HEK293T (cell line): ENCODE measurements at regions not wholly inside any gene's neighbourhood (a gene's known extent, or its start where the extent isn't known, plus 50 kb on each side); places are given as distances from the start of the nearest gene placed in this dataset.

Source experiments
- CTCF ChIA-PET: fragments of 350-600 bp; formaldehyde crosslinking; extraction: SDS; loops from one replicate; lab custom pipeline; 2021; ENCODE audit warnings: antibody characterized with exemption, inconsistent platforms; lab: Yijun Ruan, JAX
- POLR2A ChIA-PET: fragments of 350-600 bp; formaldehyde crosslinking; extraction: SDS; loops from one replicate; lab custom pipeline; 2020; ENCODE audit warnings: antibody characterized with exemption, inconsistent platforms; lab: Yijun Ruan, JAX
- DNase-seq: peaks from one replicate; pipeline ENCODE4 v3.0.0; 2012; ENCODE audit warnings: mixed read lengths; ENCODE audit errors: extremely low spot score
- ARNT ChIP-seq: fragments of 450-650 bp; IDR thresholded peaks from 2 replicates; pipeline ENCODE4 v1.6.1; 2017; ENCODE audit warnings: mild to moderate bottlenecking
- BHLHE40 ChIP-seq: fragments of 450-650 bp; IDR thresholded peaks from 2 replicates; pipeline ENCODE4 v1.6.1; 2016; ENCODE audit warnings: mild to moderate bottlenecking, moderate library complexity, borderline replicate concordance
- CTBP1 ChIP-seq: fragments of 450-650 bp; IDR thresholded peaks from 2 replicates; pipeline ENCODE4 v1.6.1; 2016; ENCODE audit warnings: borderline replicate concordance
- ELF4 ChIP-seq: fragments of 450-650 bp; IDR thresholded peaks from 2 replicates; pipeline ENCODE4 v1.6.1; 2017; ENCODE audit warnings: antibody characterized with exemption
- FOXA1 ChIP-seq: fragments of 450-650 bp; IDR thresholded peaks from 2 replicates; pipeline ENCODE4 v1.6.1; 2016; ENCODE audit warnings: mild to moderate bottlenecking
- FOXK2 ChIP-seq: fragments of 450-650 bp; IDR thresholded peaks from 2 replicates; pipeline ENCODE4 v1.6.1; 2016; ENCODE audit warnings: mild to moderate bottlenecking
- FOXM1 ChIP-seq: fragments of 450-650 bp; IDR thresholded peaks from 2 replicates; pipeline ENCODE4 v1.6.1; 2017; ENCODE audit warnings: mild to moderate bottlenecking, borderline replicate concordance
- HDGF ChIP-seq: fragments of 450-650 bp; IDR thresholded peaks from 2 replicates; pipeline ENCODE4 v1.6.1; 2017; ENCODE audit warnings: antibody characterized with exemption, borderline replicate concordance
- L3MBTL2 ChIP-seq: fragments of 450-650 bp; conservative IDR thresholded peaks from 2 replicates; pipeline ENCODE4 v1.6.1; 2016; ENCODE audit warnings: mild to moderate bottlenecking
- LEF1 ChIP-seq: fragments of 450-650 bp; IDR thresholded peaks from 2 replicates; pipeline ENCODE4 v1.6.1; 2017; ENCODE audit warnings: mild to moderate bottlenecking, borderline replicate concordance
- NFRKB ChIP-seq: fragments of 450-650 bp; IDR thresholded peaks from 2 replicates; pipeline ENCODE4 v1.6.1; 2016; ENCODE audit warnings: mild to moderate bottlenecking, moderate library complexity
- PKNOX1 ChIP-seq: fragments of 450-650 bp; IDR thresholded peaks from 2 replicates; pipeline ENCODE4 v1.6.1; 2016
- SP1 ChIP-seq: fragments of 450-650 bp; IDR thresholded peaks from 2 replicates; pipeline ENCODE4 v1.6.1; 2017
- SUZ12 ChIP-seq: fragments of 450-650 bp; IDR thresholded peaks from 2 replicates; pipeline ENCODE4 v1.6.1; 2016; ENCODE audit warnings: mild to moderate bottlenecking
- TARDBP ChIP-seq: fragments of 450-650 bp; IDR thresholded peaks from 2 replicates; pipeline ENCODE4 v1.6.1; 2016
- ZNF384 ChIP-seq: fragments of 450-650 bp; IDR thresholded peaks from 2 replicates; pipeline ENCODE4 v1.6.1; 2016

DNA sequence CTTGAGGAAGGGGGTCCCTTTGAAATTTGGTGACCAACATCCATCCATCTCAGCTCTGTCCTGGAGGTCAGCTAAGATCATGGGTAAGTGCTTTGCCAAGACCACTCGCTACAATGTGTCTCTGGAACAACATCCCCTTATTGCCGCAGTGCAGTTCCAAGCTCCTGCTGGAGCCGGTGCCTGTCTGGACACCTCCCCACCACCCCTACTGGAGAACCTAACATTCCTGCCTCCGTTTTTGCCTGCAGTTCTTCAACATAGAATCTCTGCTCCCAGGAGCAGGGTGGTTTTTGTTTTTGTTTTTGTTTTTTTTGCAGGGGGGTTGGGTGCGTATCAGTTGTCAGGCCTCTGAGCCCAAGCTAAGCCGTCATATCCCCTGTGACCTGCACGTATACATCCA is 51.2 kb upstream of the FXYD4 start:
- DNase-seq, result no peak
- TF ChIP-seq L3MBTL2 (no peak), ZNF384 (no peak), HDGF (no peak), NFRKB (no peak), PKNOX1 (no peak), FOXK2 (no peak), CTBP1 (no peak), ELF4 (no peak), FOXM1 (no peak), SP1 (no peak), BHLHE40 (no peak), TARDBP (no peak), SUZ12 (no peak), FOXA1 (no peak)
- CTCF ChIA-PET, result no interaction called here
- POLR2A ChIA-PET, result interaction anchor here (0.6 kb wide), 1 partner anchor 132 kb away, joined by 3 read pairs; no protein-coding TSS in a partner anchor

DNA sequence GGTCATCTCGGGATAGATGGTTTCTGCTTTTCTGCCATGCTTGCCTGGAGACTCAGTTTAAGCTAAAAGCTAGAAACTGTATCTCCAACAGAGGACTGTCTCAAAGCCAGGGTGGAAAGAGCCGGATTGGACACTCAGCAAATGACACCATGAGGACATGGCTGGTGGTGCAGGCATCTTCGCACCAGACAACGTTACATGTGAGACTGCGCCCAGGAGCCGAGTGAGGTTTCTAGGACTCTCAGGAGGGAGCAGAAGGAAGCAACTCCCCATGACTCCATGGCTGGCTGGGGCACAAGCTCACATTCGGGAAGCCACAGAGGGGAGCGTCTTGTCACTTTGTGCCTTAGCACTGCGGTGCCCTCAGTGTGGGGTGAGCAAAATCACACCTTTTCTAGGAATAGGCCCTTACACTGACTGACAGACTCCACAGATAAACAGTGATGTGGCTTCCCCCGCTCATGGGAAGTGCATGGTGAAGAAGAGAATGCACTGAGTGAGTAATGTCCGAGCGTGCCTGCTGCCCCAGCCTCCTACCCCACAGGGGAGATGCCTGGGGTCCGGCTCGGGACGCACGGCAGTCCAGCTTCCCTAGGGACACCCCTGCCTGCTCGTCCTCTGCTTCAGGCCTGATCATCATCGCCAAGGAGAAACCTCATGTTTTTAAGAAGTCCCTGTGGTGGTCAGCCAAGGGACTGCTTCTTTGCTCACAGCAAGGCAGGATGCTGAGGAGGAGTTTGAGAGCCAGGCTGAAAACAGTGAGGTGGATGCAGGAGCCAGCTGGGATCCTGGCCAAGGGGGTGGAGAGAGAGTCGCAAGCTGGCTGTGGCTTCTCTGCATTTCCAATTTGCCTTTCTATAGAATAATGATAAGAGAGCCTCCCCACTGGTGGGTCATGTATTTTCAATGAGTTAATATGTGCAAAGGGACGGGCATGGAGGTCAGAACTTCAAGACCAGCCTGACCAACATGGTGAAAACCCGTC is 52.2 kb upstream of the FXYD4 start:
- ChIA-PET CTCF (interaction anchor here (0.6 kb wide), 1 partner anchor 41 kb away, joined by 6 read pairs; no protein-coding TSS in a partner anchor), POLR2A (interaction anchor here (0.6 kb wide), 1 partner anchor 133 kb away, joined by 3 read pairs; no protein-coding TSS in a partner anchor)
- DNase-seq, result no peak
- TF ChIP-seq SUZ12, result no peak
- TF ChIP-seq ARNT, result no peak
- TF ChIP-seq L3MBTL2, result no peak
- no peak for TF ChIP-seq CTBP1
- no peak for TF ChIP-seq FOXK2
- TF ChIP-seq ELF4, result no peak
- TF ChIP-seq SP1, result no peak
- TF ChIP-seq BHLHE40, result no peak
- no peak for TF ChIP-seq PKNOX1
- TF ChIP-seq ZNF384, result no peak
- no peak for TF ChIP-seq NFRKB
- TF ChIP-seq LEF1, result no peak
- TF ChIP-seq FOXA1, result no peak
- no peak for TF ChIP-seq FOXM1
- no peak for TF ChIP-seq HDGF
- no peak for TF ChIP-seq TARDBP

DNA sequence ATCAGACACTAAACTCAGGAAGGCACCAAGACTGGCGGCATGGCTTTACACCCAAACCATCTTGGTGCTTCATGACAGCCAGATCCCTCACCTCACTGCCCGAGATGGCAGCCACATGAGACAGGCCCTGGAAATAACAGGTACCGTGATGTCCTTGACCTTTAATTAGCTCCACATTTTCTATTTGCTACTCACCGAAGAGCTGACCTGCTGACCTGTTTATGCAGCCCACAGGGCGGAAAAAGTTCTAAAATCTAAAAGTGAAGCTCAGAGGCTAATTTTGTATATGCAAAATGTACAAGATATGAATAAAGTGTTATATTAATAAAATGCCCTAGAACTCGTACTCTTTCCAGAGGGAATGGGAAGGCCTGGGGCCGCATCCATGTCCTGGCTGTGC is 51.6 kb upstream of the RASGEF1A start:
- no peak for DNase-seq
- ChIA-PET POLR2A (no interaction called here), CTCF (interaction anchor here (0.6 kb wide), 1 partner anchor 41 kb away, joined by 6 read pairs; no protein-coding TSS in a partner anchor)
- TF ChIP-seq TARDBP (no peak), BHLHE40 (no peak), CTBP1 (no peak)

DNA sequence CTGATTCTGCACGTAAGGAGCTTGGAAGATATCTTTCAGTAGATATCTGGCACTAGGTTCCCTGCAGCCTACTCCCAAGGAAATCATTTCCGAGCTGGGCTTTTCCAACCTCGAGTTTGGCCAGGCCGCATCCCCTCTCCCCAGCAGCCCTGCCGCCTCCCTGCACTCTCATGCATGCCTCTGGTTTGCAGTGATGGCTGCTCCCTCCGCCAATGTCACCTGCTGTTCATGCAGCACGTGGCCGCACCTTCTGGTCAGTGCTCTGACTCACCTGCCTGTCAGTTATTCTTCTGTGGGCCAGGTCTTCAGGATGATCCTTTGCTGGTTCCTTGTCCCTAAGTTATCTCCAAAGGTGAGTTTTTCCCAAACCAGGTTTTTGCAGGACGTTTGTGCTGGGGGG is 50.6 kb upstream of the RASGEF1A start:
- TF ChIP-seq PKNOX1 (no peak), BHLHE40 (no peak), FOXA1 (no peak), FOXM1 (no peak), LEF1 (no peak), SUZ12 (no peak), TARDBP (no peak), ZNF384 (no peak), NFRKB (no peak), HDGF (no peak), ARNT (no peak), ELF4 (no peak), FOXK2 (no peak), SP1 (no peak), CTBP1 (no peak), L3MBTL2 (no peak)
- ChIA-PET CTCF (no interaction called here), POLR2A (no interaction called here)
- no peak for DNase-seq

GRCh38 chr10:43316988-43317387 is 50.1 kb upstream of the RASGEF1A start:
- ChIA-PET CTCF (no interaction called here), POLR2A (no interaction called here)
- no peak for TF ChIP-seq LEF1
- no peak for TF ChIP-seq ARNT
- TF ChIP-seq HDGF, result no peak
- no peak for TF ChIP-seq ZNF384
- TF ChIP-seq SP1, result no peak
- no peak for TF ChIP-seq PKNOX1
- TF ChIP-seq TARDBP, result no peak
- no peak for TF ChIP-seq NFRKB
- no peak for TF ChIP-seq SUZ12
- TF ChIP-seq L3MBTL2, result no peak
- no peak for TF ChIP-seq BHLHE40
- no peak for TF ChIP-seq ELF4
- TF ChIP-seq FOXM1, result no peak
- TF ChIP-seq CTBP1, result no peak
- TF ChIP-seq FOXK2, result no peak
- TF ChIP-seq FOXA1, result no peak
- DNase-seq, result no peak
